MCF 10A (cell line): ENCODE measurements at regions not wholly inside any gene's neighbourhood (a gene's known extent, or its start where the extent isn't known, plus 50 kb on each side); places are given as distances from the start of the nearest gene placed in this dataset.

Experiments
- BruUV-seq: library from RNA; stranded (reverse); fragments of 400-500 nt; replicated peaks from 2 replicates; lab custom pipeline; 2021; lab: Mats Ljungman, UMichigan
- CTCF ChIA-PET: fragments of 300-600 bp; sonication (Branson Sonifier 250); formaldehyde crosslinking; extraction: SDS; loops from one replicate; lab custom pipeline; 2021; ENCODE audit warnings: antibody characterized with exemption, inconsistent platforms; lab: Yijun Ruan, JAX
- POLR2A ChIA-PET: fragments of 300-600, 350-650 bp; sonication (Branson Sonifier 250); formaldehyde crosslinking; extraction: SDS; loops from one replicate; lab custom pipeline; 2020; ENCODE audit warnings: antibody characterized with exemption, inconsistent platforms; lab: Yijun Ruan, JAX
- DNase-seq: peaks from one replicate; pipeline ENCODE4 v3.0.0-alpha.2; 2018; ENCODE audit not compliant: unreplicated experiment
- H3K27ac Mint-ChIP-seq: one replicate; pipeline ENCODE4 v1.8.0; 2022; ENCODE audit warnings: mild to moderate bottlenecking, low read depth, mixed read lengths; ENCODE audit not compliant: unreplicated experiment
- H3K27me3 Mint-ChIP-seq: one replicate; pipeline ENCODE4 v1.8.0; 2022; ENCODE audit warnings: mixed read lengths; ENCODE audit not compliant: insufficient read depth, unreplicated experiment
- H3K36me3 Mint-ChIP-seq: one replicate; pipeline ENCODE4 v1.8.0; 2022; ENCODE audit warnings: mild to moderate bottlenecking, moderate library complexity, mixed read lengths; ENCODE audit not compliant: insufficient read depth, unreplicated experiment
- H3K4me1 Mint-ChIP-seq: one replicate; pipeline ENCODE4 v1.8.0; 2022; ENCODE audit warnings: mixed read lengths; ENCODE audit not compliant: insufficient read depth, unreplicated experiment
- H3K4me3 Mint-ChIP-seq: one replicate; pipeline ENCODE4 v1.8.0; 2022; ENCODE audit warnings: mild to moderate bottlenecking, moderate library complexity, mixed read lengths; ENCODE audit not compliant: unreplicated experiment
- H3K9me3 Mint-ChIP-seq: one replicate; pipeline ENCODE4 v1.8.0; 2022; ENCODE audit warnings: mixed read lengths; ENCODE audit not compliant: unreplicated experiment
- intact Hi-C: fragments of 100-400 bp; cut with micrococcal nuclease; formaldehyde crosslinking; loops from 2 replicates; pipeline ENCODE4 v1.14.1; 2022
- TF ChIP-seq, protein P1 (sequence below): fragments of 200-600 bp; IDR thresholded peaks from one replicate; pipeline ENCODE4 v1.8.0; 2022; ENCODE audit warnings: antibody characterized with exemption, mild to moderate bottlenecking; ENCODE audit not compliant: unreplicated experiment

DNA sequence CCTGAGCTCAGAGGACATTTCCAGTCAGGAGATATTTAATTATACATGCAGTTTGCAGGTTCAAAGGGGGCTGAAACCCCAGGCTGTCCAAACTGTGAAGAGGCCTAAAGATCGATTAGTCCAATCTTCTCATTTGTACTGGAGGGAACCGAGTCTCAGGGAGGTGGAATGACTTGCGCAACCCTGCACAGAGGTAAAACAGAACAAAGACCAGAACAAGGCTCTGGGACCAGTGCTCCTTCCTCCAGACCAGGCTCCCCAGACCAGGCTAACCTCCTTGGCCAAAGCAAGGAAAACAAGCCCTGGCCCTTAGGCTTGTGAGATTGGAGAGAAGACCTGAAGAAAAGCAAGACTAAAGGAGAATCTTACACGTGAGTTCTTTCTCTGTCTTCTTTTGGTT, 120.8 kb downstream of the ENC1 start:
- no peak overlapping the region for H3K4me3 Mint-ChIP-seq
- H3K27me3 Mint-ChIP-seq, result no peaks in the 10 kb centered on the region
- TF ChIP-seq, protein P1, sequence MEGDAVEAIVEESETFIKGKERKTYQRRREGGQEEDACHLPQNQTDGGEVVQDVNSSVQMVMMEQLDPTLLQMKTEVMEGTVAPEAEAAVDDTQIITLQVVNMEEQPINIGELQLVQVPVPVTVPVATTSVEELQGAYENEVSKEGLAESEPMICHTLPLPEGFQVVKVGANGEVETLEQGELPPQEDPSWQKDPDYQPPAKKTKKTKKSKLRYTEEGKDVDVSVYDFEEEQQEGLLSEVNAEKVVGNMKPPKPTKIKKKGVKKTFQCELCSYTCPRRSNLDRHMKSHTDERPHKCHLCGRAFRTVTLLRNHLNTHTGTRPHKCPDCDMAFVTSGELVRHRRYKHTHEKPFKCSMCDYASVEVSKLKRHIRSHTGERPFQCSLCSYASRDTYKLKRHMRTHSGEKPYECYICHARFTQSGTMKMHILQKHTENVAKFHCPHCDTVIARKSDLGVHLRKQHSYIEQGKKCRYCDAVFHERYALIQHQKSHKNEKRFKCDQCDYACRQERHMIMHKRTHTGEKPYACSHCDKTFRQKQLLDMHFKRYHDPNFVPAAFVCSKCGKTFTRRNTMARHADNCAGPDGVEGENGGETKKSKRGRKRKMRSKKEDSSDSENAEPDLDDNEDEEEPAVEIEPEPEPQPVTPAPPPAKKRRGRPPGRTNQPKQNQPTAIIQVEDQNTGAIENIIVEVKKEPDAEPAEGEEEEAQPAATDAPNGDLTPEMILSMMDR, result no peak
- CTCF ChIA-PET, result interaction anchor here (0.6 kb wide), 2 partner anchors 130 to 735 kb away, joined by 3 read pairs; no protein-coding TSS in a partner anchor
- H3K27ac Mint-ChIP-seq, result no peak overlapping the region
- BruUV-seq, result no TSS peak
- H3K9me3 Mint-ChIP-seq, result peaks cover 12% of the 10 kb centered on the region
- POLR2A ChIA-PET, result no interaction called here
- DNase-seq, result no peak
- intact Hi-C loops, result no loop called here
- H3K4me1 Mint-ChIP-seq, result peaks cover 19% of the 10 kb centered on the region
- H3K36me3 Mint-ChIP-seq, result no peaks in the 10 kb centered on the region

DNA sequence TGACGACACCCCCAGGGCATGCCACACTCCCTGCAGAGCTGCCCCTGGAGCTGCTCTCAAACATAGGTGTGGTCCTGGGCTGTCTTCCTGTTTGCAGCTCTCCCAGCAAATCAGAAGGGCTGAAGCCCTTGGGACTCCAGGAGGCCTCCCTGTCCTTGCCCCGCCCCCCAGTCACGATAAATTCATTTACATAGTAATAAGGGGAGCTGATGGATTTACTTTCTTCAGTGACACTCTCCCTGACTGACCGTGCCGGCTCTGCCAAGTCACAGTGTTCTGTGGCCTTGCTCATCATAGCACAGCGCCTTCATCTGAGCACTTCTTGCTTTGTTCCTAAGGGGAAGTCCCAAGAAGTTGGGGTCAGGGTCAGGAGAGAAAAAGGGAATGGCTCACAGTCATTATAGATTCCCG, 121.4 kb downstream of the ENC1 start:
- TF ChIP-seq, protein P1, result no peak
- Mint-ChIP-seq H3K4me3 (no peak overlapping the region), H3K36me3 (no peaks in the 10 kb centered on the region), H3K9me3 (peaks cover 12% of the 10 kb centered on the region), H3K27me3 (no peaks in the 10 kb centered on the region), H3K27ac (no peak overlapping the region), H3K4me1 (peaks cover 19% of the 10 kb centered on the region)
- ChIA-PET CTCF (interaction anchor here (0.6 to 0.7 kb wide), 4 partner anchors 21 to 735 kb away, joined by 3 to 5 read pairs (median 4); no protein-coding TSS in a partner anchor), POLR2A (no interaction called here)
- BruUV-seq, result no TSS peak
- intact Hi-C loops, result no loop called here
- DNase-seq, result no peak

DNA sequence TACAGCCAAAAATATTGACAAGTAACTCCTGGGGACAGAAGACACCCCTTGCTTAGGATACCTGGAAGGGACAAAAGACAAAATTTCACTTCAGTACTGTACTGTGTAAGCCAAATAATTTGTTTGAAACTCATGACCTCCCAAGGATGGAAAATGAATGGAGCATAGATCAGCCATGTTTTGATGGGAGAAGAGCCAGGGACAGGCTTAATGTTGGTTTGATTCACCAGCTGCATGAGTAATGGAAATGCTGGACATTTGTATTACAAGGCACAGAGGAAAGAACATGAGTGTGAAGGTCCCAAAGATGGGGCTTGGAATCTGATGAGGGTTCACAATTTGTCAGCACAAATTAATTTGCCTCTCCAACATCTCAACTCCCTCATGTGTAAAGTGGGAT, 122.8 kb downstream of the ENC1 start:
- BruUV-seq, result no TSS peak
- peak; percentile 65 for DNase-seq
- TF ChIP-seq, protein P1, result no peak
- Mint-ChIP-seq H3K4me1 (peaks cover 19% of the 10 kb centered on the region), H3K27ac (no peak overlapping the region), H3K4me3 (no peak overlapping the region), H3K27me3 (no peaks in the 10 kb centered on the region), H3K36me3 (no peaks in the 10 kb centered on the region), H3K9me3 (peaks cover 1% of the 10 kb centered on the region)
- POLR2A ChIA-PET, result no interaction called here
- intact Hi-C loops, result no loop called here
- CTCF ChIA-PET, result no interaction called here

DNA sequence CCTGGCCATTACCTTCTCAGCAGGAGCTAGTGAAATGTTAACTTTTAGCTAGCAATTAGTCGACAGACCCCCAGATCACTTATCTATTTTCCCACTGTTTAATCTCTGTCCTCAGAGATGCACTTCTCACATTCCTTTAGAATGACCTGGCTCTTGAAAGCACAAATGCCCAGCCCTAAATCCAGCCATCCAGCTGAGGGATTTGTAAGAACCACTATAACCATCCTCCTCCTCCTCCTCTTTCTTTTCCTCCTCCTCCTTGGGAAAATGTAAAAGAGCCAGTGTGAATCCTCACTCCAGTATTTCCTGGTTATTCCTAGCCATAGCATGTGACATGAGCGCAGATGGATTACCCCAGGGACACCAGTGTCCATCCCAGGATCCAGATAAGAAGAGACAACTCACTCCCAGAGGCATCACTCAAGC, 124.3 kb downstream of the ENC1 start:
- peaks cover 19% of the 10 kb centered on the region for H3K4me1 Mint-ChIP-seq
- no peak overlapping the region for H3K4me3 Mint-ChIP-seq
- BruUV-seq, result no TSS peak
- POLR2A ChIA-PET, result interaction anchor here (0.6 kb wide), 1 partner anchor 101 kb away, joined by 3 read pairs; no protein-coding TSS in a partner anchor
- TF ChIP-seq, protein P1, result no peak
- H3K36me3 Mint-ChIP-seq, result no peaks in the 10 kb centered on the region
- CTCF ChIA-PET, result interaction anchor here (0.6 kb wide), 1 partner anchor 925 kb away, joined by 3 read pairs; no protein-coding TSS in a partner anchor
- no peaks in the 10 kb centered on the region for H3K9me3 Mint-ChIP-seq
- intact Hi-C loops, result no loop called here
- no peaks in the 10 kb centered on the region for H3K27me3 Mint-ChIP-seq
- DNase-seq, result no peak
- H3K27ac Mint-ChIP-seq, result no peak overlapping the region
